SK-N-SH (cell line): ENCODE measurements at regions not wholly inside any gene's neighbourhood (a gene's known extent, or its start where the extent isn't known, plus 50 kb on each side); places are given as distances from the start of the nearest gene placed in this dataset.

Experiments used
- CTCF ChIA-PET: fragments of 300-600, 350-600 bp; formaldehyde crosslinking; extraction: SDS; loops from one replicate; lab custom pipeline; 2021; lab: Yijun Ruan, JAX
- POLR2A ChIA-PET: fragments of 350-600 bp; sonication (Branson Sonifier 250); formaldehyde crosslinking; extraction: SDS; loops from one replicate; lab custom pipeline; 2020; ENCODE audit warnings: antibody characterized with exemption, inconsistent platforms; lab: Yijun Ruan, JAX
- DNase-seq: peaks from one replicate; pipeline ENCODE4 v3.0.0; 2012
- H2AFZ ChIP-seq: fragments of 200-600 bp; sonication (generic); 2 replicates; pipeline ENCODE4 v1.8.1; 2016; ENCODE audit warnings: antibody characterized with exemption, mild to moderate bottlenecking, low read depth
- H3F3A ChIP-seq: fragments of 200-600 bp; sonication (generic); replicated peaks from 2 replicates; pipeline ENCODE3; 2016; ENCODE audit warnings: antibody characterized with exemption, mild to moderate bottlenecking; ENCODE audit not compliant: insufficient read depth
- H3K27ac ChIP-seq, 2 experiments: fragments of 200-500 bp in 1 of 2; fragments of 200-600 bp in 1 of 2; sonication (Bioruptor generic) in 1 of 2; sonication (generic), shearing (Covaris generic) in 1 of 2; 2 replicates each; pipeline versions ENCODE4 v1.5.1 to v1.6.1; 2014 to 2016; ENCODE audit warnings: low read depth in 2 of 2, inconsistent platforms in 1 of 2, low read length in 1 of 2, mild to moderate bottlenecking in 1 of 2, mixed read lengths in 1 of 2
- H3K27me3 ChIP-seq: fragments of 200-600 bp; sonication (generic), shearing (Covaris generic); 2 replicates; pipeline ENCODE4 v1.6.1; 2016; ENCODE audit warnings: mixed run types; ENCODE audit not compliant: insufficient read depth
- H3K36me3 ChIP-seq, 2 experiments: fragments of 200-500 bp in 1 of 2; fragments of 200-600 bp in 1 of 2; sonication (Bioruptor generic) in 1 of 2; sonication (generic) in 1 of 2; replicated peaks in 1 of 2; 2 replicates each; pipeline versions ENCODE3 to v1.5.1; 2014 to 2016; ENCODE audit warnings: low read length in 1 of 2, mild to moderate bottlenecking in 1 of 2; ENCODE audit not compliant: insufficient read depth in 2 of 2, control insufficient read depth in 1 of 2
- H3K4me1 ChIP-seq, 2 experiments: fragments of 200-500 bp in 1 of 2; fragments of 200-600 bp in 1 of 2; sonication (Bioruptor generic) in 1 of 2; sonication (generic), shearing (Covaris generic) in 1 of 2; 2 replicates each; pipeline versions ENCODE4 v1.5.1 to v1.6.1; 2014 to 2016; ENCODE audit warnings: low read depth in 1 of 2, low read length in 1 of 2, mixed run types in 1 of 2; ENCODE audit not compliant: insufficient read depth in 2 of 2, control insufficient read depth in 1 of 2
- H3K4me2 ChIP-seq: fragments of 200-600 bp; sonication (generic), shearing (Covaris generic); 2 replicates; pipeline ENCODE4 v1.6.1; 2017; ENCODE audit warnings: mixed run types
- H3K4me3 ChIP-seq, 2 experiments: fragments of 200-500 bp in 1 of 2; fragments of 200-600 bp in 1 of 2; sonication (Bioruptor generic) in 1 of 2; sonication (generic), shearing (Covaris generic) in 1 of 2; 2 replicates each; pipeline versions ENCODE4 v1.5.1 to v1.8.1; 2014 to 2016; ENCODE audit warnings: low read depth in 2 of 2, inconsistent platforms in 1 of 2, low read length in 1 of 2, mild to moderate bottlenecking in 1 of 2, mixed read lengths in 1 of 2, moderate library complexity in 1 of 2
- H3K79me2 ChIP-seq: fragments of 200-600 bp; sonication (generic); 2 replicates; pipeline ENCODE4 v1.8.1; 2017; ENCODE audit warnings: mild to moderate bottlenecking; ENCODE audit not compliant: insufficient read depth
- H3K9ac ChIP-seq: fragments of 200-600 bp; sonication (generic); 2 replicates; pipeline ENCODE4 v1.6.1; 2017; ENCODE audit warnings: mixed run types
- H3K9me2 ChIP-seq: fragments of 200-600 bp; sonication (generic); 2 replicates; pipeline ENCODE4 v1.6.1; 2017; ENCODE audit warnings: mixed run types
- H3K9me3 ChIP-seq: fragments of 200-600 bp; sonication (generic); 2 replicates; pipeline ENCODE4 v1.6.1; 2017; ENCODE audit warnings: mixed run types, mild to moderate bottlenecking, moderate library complexity
- H4K20me1 ChIP-seq: fragments of 200-600 bp; sonication (generic); 2 replicates; pipeline ENCODE4 v1.6.1; 2017; ENCODE audit warnings: mild to moderate bottlenecking, mixed run types; ENCODE audit not compliant: insufficient read depth
- CHD2 ChIP-seq: fragments of 150-350 bp; IDR thresholded peaks from 2 replicates; pipeline ENCODE4 v1.6.1; 2018; ENCODE audit warnings: low read length; ENCODE audit not compliant: partially characterized antibody
- EZH2phosphoT487 ChIP-seq: fragments of 200-600 bp; sonication (generic); IDR thresholded peaks from 2 replicates; pipeline ENCODE4 v1.6.1; 2017; ENCODE audit warnings: low read depth, mixed run types, mild to moderate bottlenecking, antibody characterized with exemption, moderate library complexity, borderline replicate concordance
- FOSL2 ChIP-seq: IDR thresholded peaks from 2 replicates; pipeline ENCODE4 v1.4.0; 2012; ENCODE audit warnings: low read depth, mild to moderate bottlenecking, moderate library complexity, borderline replicate concordance
- FOXJ3 ChIP-seq: sonication (generic); formaldehyde crosslinking; IDR thresholded peaks from 2 replicates; pipeline ENCODE4 v1.5.1; 2020; ENCODE audit warnings: mild to moderate bottlenecking, missing genetic modification reagents
- GABPA ChIP-seq: IDR thresholded peaks from 2 replicates; pipeline ENCODE4 v1.4.0; 2012; ENCODE audit warnings: low read depth, mild to moderate bottlenecking
- GATA2 ChIP-seq: sonication (generic); formaldehyde crosslinking; IDR thresholded peaks from 2 replicates; pipeline ENCODE4 v1.5.0; 2020; ENCODE audit warnings: mild to moderate bottlenecking, missing genetic modification reagents
- JUND ChIP-seq: IDR thresholded peaks from 2 replicates; pipeline ENCODE4 v1.4.0; 2012
- MXI1 ChIP-seq: IDR thresholded peaks from 2 replicates; pipeline ENCODE4 v1.6.1; 2012; ENCODE audit warnings: mild to moderate bottlenecking, low read depth, low read length, improper control_type of control experiment
- NRF1 ChIP-seq: IDR thresholded peaks from 2 replicates; pipeline ENCODE4 v1.6.1; 2012; ENCODE audit warnings: low read depth, mild to moderate bottlenecking, low read length
- TAF1 ChIP-seq: IDR thresholded peaks from 2 replicates; pipeline ENCODE4 v1.6.1; 2012; ENCODE audit warnings: low read depth, mild to moderate bottlenecking, low read length, moderate library complexity, borderline replicate concordance
- TCF12 ChIP-seq: IDR thresholded peaks from 2 replicates; pipeline ENCODE4 v1.4.0; 2012
- TEAD4 ChIP-seq: IDR thresholded peaks from 2 replicates; pipeline ENCODE4 v1.4.0; 2012; ENCODE audit warnings: mild to moderate bottlenecking, borderline replicate concordance; ENCODE audit not compliant: insufficient read depth
- WGBS: methylation state at CpG from one replicate; pipeline ENCODE4 v1.1.6; 2017; ENCODE audit warnings: low lambda C conversion rate; 5-methylcytosine and 5-hydroxymethylcytosine counted together
- TF ChIP-seq, protein P1 (sequence below): IDR thresholded peaks from 2 replicates; pipeline ENCODE4; 2012
- TF ChIP-seq, protein P2 (sequence below): IDR thresholded peaks from 2 replicates; pipeline ENCODE4 v1.6.1; 2012; ENCODE audit warnings: mild to moderate bottlenecking, low read depth, low read length, moderate library complexity
- TF ChIP-seq, protein P3 (sequence below): IDR thresholded peaks from 2 replicates; pipeline ENCODE4 v1.4.0; 2012; ENCODE audit warnings: low read depth
- TF ChIP-seq, protein P4 (sequence below): IDR thresholded peaks from 2 replicates; pipeline ENCODE4 v1.4.0; 2012; ENCODE audit warnings: low read depth, borderline replicate concordance
- TF ChIP-seq, protein P5 (sequence below): fragments of 150-350 bp; IDR thresholded peaks from 2 replicates; pipeline ENCODE4 v1.6.1; 2017; ENCODE audit warnings: antibody characterized with exemption, low read length, low read depth, borderline replicate concordance
- TF ChIP-seq, protein P6 (sequence below): IDR thresholded peaks from 2 replicates; pipeline ENCODE4 v1.4.0; 2012; ENCODE audit warnings: low read depth, borderline replicate concordance
- TF ChIP-seq, protein P7 (sequence below): fragments of 200-600 bp; sonication (generic); IDR thresholded peaks from 2 replicates; pipeline ENCODE4 v1.6.1; 2017; ENCODE audit warnings: antibody characterized with exemption, mild to moderate bottlenecking, moderate library complexity

DNA sequence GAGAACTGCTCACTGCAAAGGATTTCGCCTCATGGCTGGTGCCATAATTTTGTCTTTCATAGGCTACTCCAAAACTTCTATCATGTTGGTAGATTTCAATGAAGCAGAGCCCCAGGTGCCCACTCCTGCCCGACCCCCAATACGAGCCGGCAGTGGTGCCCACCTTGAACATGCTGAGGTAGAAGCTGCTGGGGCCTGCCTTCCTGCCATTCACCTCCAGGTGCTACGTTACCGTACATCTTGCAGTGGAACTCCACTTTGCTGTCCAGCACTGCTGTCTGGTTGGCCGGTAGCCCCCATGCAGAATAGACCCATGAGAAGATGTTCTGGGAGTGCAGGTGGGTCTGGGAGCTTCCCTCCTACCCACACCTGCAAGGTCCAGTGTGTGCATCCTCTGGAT lies 502.8 kb upstream of the TBL1XR1 start (continued):
- TF ChIP-seq, protein P1, sequence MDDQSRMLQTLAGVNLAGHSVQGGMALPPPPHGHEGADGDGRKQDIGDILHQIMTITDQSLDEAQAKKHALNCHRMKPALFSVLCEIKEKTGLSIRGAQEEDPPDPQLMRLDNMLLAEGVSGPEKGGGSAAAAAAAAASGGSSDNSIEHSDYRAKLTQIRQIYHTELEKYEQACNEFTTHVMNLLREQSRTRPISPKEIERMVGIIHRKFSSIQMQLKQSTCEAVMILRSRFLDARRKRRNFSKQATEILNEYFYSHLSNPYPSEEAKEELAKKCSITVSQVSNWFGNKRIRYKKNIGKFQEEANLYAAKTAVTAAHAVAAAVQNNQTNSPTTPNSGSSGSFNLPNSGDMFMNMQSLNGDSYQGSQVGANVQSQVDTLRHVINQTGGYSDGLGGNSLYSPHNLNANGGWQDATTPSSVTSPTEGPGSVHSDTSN = no peak
- TF ChIP-seq, protein P2, sequence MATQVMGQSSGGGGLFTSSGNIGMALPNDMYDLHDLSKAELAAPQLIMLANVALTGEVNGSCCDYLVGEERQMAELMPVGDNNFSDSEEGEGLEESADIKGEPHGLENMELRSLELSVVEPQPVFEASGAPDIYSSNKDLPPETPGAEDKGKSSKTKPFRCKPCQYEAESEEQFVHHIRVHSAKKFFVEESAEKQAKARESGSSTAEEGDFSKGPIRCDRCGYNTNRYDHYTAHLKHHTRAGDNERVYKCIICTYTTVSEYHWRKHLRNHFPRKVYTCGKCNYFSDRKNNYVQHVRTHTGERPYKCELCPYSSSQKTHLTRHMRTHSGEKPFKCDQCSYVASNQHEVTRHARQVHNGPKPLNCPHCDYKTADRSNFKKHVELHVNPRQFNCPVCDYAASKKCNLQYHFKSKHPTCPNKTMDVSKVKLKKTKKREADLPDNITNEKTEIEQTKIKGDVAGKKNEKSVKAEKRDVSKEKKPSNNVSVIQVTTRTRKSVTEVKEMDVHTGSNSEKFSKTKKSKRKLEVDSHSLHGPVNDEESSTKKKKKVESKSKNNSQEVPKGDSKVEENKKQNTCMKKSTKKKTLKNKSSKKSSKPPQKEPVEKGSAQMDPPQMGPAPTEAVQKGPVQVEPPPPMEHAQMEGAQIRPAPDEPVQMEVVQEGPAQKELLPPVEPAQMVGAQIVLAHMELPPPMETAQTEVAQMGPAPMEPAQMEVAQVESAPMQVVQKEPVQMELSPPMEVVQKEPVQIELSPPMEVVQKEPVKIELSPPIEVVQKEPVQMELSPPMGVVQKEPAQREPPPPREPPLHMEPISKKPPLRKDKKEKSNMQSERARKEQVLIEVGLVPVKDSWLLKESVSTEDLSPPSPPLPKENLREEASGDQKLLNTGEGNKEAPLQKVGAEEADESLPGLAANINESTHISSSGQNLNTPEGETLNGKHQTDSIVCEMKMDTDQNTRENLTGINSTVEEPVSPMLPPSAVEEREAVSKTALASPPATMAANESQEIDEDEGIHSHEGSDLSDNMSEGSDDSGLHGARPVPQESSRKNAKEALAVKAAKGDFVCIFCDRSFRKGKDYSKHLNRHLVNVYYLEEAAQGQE = no peak
- no peak for TF ChIP-seq TAF1
- no peak for TF ChIP-seq TCF12
- TF ChIP-seq CHD2 = no peak
- TF ChIP-seq, protein P3, sequence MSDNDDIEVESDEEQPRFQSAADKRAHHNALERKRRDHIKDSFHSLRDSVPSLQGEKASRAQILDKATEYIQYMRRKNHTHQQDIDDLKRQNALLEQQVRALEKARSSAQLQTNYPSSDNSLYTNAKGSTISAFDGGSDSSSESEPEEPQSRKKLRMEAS = no peak
- no peak for TF ChIP-seq FOXJ3 (CRISPR knock-in tag)
- TF ChIP-seq TEAD4 = no peak
- TF ChIP-seq, protein P4, sequence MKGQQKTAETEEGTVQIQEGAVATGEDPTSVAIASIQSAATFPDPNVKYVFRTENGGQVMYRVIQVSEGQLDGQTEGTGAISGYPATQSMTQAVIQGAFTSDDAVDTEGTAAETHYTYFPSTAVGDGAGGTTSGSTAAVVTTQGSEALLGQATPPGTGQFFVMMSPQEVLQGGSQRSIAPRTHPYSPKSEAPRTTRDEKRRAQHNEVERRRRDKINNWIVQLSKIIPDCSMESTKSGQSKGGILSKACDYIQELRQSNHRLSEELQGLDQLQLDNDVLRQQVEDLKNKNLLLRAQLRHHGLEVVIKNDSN = no peak
- TF ChIP-seq, all 33 proteins: peak for 0

DNA sequence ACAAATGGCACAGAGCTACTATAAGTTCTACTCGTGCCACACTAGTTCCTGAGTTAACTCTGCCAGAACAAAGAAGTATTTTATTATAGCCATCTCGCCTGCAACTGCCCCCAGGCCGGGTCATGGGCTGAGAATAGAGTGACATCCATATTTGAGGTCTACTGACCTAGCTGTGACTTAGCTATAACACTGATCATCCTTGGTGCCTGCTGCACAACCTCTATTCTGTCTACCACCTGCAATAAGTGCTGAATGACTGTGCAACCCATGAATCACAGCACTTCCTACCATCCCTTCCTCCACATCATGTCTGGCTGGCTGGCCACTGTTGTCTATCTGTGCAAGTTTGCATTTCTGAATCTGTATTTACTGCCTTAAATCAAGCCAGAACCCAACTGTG lies 506.5 kb upstream of the TBL1XR1 start:
- Histone ChIP-seq H3K9ac (no peak overlapping the region), H3K9me2 (no peaks in the 10 kb centered on the region), H3K36me3 (no peaks in the 10 kb centered on the region), H3K4me1 (no peaks in the 10 kb centered on the region; a peak in 1 of 4 replicates), H2AFZ (no peak overlapping the region), H4K20me1 (no peaks in the 10 kb centered on the region), H3K27ac (no peak overlapping the region), H3K4me2 (no peak overlapping the region), H3K4me3 (no peak overlapping the region), H3K79me2 (no peaks in the 10 kb centered on the region), H3F3A (no peaks in the 10 kb centered on the region), H3K9me3 (no peaks in the 10 kb centered on the region), H3K27me3 (no peaks in the 10 kb centered on the region)
- POLR2A ChIA-PET = no interaction called here
- CTCF ChIA-PET = no interaction called here
- DNase-seq = no peak
- 72% methylated on average over 3 of the region's 3 CpGs for WGBS
- TF ChIP-seq, protein P5, sequence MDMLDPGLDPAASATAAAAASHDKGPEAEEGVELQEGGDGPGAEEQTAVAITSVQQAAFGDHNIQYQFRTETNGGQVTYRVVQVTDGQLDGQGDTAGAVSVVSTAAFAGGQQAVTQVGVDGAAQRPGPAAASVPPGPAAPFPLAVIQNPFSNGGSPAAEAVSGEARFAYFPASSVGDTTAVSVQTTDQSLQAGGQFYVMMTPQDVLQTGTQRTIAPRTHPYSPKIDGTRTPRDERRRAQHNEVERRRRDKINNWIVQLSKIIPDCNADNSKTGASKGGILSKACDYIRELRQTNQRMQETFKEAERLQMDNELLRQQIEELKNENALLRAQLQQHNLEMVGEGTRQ = no peak
- TF ChIP-seq TEAD4 = no peak
- no peak for TF ChIP-seq NRF1
- TF ChIP-seq FOSL2 = no peak
- no peak for TF ChIP-seq EZH2phosphoT487
- TF ChIP-seq, protein P6, sequence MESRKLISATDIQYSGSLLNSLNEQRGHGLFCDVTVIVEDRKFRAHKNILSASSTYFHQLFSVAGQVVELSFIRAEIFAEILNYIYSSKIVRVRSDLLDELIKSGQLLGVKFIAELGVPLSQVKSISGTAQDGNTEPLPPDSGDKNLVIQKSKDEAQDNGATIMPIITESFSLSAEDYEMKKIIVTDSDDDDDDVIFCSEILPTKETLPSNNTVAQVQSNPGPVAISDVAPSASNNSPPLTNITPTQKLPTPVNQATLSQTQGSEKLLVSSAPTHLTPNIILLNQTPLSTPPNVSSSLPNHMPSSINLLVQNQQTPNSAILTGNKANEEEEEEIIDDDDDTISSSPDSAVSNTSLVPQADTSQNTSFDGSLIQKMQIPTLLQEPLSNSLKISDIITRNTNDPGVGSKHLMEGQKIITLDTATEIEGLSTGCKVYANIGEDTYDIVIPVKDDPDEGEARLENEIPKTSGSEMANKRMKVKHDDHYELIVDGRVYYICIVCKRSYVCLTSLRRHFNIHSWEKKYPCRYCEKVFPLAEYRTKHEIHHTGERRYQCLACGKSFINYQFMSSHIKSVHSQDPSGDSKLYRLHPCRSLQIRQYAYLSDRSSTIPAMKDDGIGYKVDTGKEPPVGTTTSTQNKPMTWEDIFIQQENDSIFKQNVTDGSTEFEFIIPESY = no peak
- TF ChIP-seq GABPA = no peak
- TF ChIP-seq, protein P7, sequence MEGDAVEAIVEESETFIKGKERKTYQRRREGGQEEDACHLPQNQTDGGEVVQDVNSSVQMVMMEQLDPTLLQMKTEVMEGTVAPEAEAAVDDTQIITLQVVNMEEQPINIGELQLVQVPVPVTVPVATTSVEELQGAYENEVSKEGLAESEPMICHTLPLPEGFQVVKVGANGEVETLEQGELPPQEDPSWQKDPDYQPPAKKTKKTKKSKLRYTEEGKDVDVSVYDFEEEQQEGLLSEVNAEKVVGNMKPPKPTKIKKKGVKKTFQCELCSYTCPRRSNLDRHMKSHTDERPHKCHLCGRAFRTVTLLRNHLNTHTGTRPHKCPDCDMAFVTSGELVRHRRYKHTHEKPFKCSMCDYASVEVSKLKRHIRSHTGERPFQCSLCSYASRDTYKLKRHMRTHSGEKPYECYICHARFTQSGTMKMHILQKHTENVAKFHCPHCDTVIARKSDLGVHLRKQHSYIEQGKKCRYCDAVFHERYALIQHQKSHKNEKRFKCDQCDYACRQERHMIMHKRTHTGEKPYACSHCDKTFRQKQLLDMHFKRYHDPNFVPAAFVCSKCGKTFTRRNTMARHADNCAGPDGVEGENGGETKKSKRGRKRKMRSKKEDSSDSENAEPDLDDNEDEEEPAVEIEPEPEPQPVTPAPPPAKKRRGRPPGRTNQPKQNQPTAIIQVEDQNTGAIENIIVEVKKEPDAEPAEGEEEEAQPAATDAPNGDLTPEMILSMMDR = no peak
- TF ChIP-seq TAF1 = no peak
- TF ChIP-seq FOXJ3 (CRISPR knock-in tag) = no peak
- no peak for TF ChIP-seq GATA2 (CRISPR knock-in tag)
- TF ChIP-seq MXI1 = no peak
- no peak for TF ChIP-seq JUND
- no peak for TF ChIP-seq TCF12
